ENCODE measurements at regions not wholly inside any gene's neighbourhood (a gene's known extent, or its start where the extent isn't known, plus 50 kb on each side); places are given as distances from the start of the nearest gene placed in this dataset.

DNA sequence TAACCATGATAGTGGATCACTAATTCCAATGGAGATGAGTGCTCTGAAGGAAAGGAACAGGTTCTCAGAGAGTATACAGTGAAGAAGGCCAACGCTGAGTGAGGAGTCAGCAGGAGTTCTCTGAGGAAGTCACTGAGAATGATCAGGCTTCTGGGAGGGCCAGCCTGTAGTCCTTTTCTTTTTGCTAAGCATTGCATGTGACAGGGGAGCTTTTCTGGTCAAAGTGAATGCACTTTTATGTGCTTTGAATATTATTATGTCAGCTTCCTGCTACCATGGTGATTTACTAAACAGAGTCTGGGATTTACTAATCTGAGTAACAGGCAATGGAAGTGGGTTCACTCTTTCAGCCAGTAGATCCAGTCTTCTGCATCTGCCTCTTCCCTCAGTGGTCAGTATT, 81.1 kb upstream of the SERP2 start (continued):
- TF ChIP-seq, protein P1, sequence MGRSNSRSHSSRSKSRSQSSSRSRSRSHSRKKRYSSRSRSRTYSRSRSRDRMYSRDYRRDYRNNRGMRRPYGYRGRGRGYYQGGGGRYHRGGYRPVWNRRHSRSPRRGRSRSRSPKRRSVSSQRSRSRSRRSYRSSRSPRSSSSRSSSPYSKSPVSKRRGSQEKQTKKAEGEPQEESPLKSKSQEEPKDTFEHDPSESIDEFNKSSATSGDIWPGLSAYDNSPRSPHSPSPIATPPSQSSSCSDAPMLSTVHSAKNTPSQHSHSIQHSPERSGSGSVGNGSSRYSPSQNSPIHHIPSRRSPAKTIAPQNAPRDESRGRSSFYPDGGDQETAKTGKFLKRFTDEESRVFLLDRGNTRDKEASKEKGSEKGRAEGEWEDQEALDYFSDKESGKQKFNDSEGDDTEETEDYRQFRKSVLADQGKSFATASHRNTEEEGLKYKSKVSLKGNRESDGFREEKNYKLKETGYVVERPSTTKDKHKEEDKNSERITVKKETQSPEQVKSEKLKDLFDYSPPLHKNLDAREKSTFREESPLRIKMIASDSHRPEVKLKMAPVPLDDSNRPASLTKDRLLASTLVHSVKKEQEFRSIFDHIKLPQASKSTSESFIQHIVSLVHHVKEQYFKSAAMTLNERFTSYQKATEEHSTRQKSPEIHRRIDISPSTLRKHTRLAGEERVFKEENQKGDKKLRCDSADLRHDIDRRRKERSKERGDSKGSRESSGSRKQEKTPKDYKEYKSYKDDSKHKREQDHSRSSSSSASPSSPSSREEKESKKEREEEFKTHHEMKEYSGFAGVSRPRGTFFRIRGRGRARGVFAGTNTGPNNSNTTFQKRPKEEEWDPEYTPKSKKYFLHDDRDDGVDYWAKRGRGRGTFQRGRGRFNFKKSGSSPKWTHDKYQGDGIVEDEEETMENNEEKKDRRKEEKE (IDR thresholded peaks at IDR 0.05): no peak
- TF ChIP-seq MYB (IDR thresholded peaks at IDR 0.05; ENCODE audit: borderline replicate concordance, low read depth, low read length): no peak
- no peak for TF ChIP-seq NFYA (IDR thresholded peaks at IDR 0.05; ENCODE audit: borderline replicate concordance, low read depth, low read length)
- no peak for TF ChIP-seq RELA (IDR thresholded peaks at IDR 0.05; ENCODE audit: borderline replicate concordance, partially characterized antibody)
- TF ChIP-seq HDGF (IDR thresholded peaks at IDR 0.05): no peak
- TF ChIP-seq, protein P2, sequence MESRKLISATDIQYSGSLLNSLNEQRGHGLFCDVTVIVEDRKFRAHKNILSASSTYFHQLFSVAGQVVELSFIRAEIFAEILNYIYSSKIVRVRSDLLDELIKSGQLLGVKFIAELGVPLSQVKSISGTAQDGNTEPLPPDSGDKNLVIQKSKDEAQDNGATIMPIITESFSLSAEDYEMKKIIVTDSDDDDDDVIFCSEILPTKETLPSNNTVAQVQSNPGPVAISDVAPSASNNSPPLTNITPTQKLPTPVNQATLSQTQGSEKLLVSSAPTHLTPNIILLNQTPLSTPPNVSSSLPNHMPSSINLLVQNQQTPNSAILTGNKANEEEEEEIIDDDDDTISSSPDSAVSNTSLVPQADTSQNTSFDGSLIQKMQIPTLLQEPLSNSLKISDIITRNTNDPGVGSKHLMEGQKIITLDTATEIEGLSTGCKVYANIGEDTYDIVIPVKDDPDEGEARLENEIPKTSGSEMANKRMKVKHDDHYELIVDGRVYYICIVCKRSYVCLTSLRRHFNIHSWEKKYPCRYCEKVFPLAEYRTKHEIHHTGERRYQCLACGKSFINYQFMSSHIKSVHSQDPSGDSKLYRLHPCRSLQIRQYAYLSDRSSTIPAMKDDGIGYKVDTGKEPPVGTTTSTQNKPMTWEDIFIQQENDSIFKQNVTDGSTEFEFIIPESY (IDR thresholded peaks at IDR 0.05): no peak
- TF ChIP-seq ZSCAN29 (IDR thresholded peaks at IDR 0.05): no peak

DNA sequence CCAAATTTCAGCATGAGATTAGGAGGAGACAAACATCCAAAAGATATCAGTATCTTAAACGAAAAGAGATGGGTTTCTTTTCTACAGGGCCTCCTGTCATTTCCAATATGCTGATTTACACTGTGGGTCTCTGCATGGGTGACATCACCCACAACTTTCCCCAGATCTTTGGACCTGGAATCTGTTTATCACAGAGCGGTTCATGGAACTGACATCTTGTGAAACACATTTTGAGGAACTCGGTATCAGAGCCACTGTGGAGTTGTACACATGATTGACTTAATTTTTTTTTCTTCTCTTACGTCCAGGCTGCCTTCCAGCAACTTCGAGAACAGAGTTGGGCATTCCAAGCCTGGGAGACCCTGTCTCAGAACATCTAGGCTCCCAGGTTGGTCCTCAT, 80.2 kb upstream of the SERP2 start:
- Histone ChIP-seq H3K27me3 (replicated peaks in 1 of 2; ENCODE audit: control insufficient read depth in 2 of 2, insufficient read depth in 2 of 2, low read length in 1 of 2) (peaks cover 0 to 1% of the 10 kb centered on the region in 2 experiments; a peak in 1 of 4 replicates), H3K36me3 (ENCODE audit: control insufficient read depth in 2 of 2, insufficient read depth in 2 of 2, low read length in 1 of 2) (no peaks in the 10 kb centered on the region), H3K27ac (ENCODE audit: control insufficient read depth, insufficient read depth) (no peak overlapping the region), H3K4me3 (no peak overlapping the region), H4K20me1 (ENCODE audit: control insufficient read depth, insufficient read depth) (no peaks in the 10 kb centered on the region), H3K79me2 (ENCODE audit: control insufficient read depth, insufficient read depth, low read length) (no peaks in the 10 kb centered on the region), H3K4me1 (ENCODE audit: control insufficient read depth, insufficient read depth, low read length) (no peaks in the 10 kb centered on the region), H3K9ac (ENCODE audit: control insufficient read depth, insufficient read depth, low read length) (no peak overlapping the region), H3K9me3 (replicated peaks; ENCODE audit: control insufficient read depth, insufficient read depth, low read length) (no peaks in the 10 kb centered on the region; the same call in 2 of the 3 replicates), H2AFZ (ENCODE audit: control insufficient read depth, low read depth, low read length) (no peak overlapping the region), H3K4me2 (ENCODE audit: control insufficient read depth, insufficient read depth) (no peak overlapping the region)
- BruUV-seq (replicated peaks): no TSS peak
- SMC1A ChIA-PET (ENCODE audit: uncharacterized antibody, unreplicated experiment): no interaction called here
- ATAC-seq (no peak), DNase-seq (ENCODE audit: low read depth, low spot score) (no peak), FAIRE-seq (no peak)
- no peak for TF ChIP-seq POU2F2 (IDR thresholded peaks at IDR 0.05; ENCODE audit: borderline replicate concordance, low read depth, low read length)
- POLR2A ChIA-PET: no interaction called here
- WGBS (ENCODE audit: insufficient coverage, insufficient replicate concordance, low lambda C conversion rate, missing lambda C conversion rate): 66% methylated on average over 5 of the region's 5 CpGs
- in situ Hi-C loops (cut with MboI) (no loop called here), intact Hi-C loops (cut with micrococcal nuclease; ENCODE audit: unreplicated experiment) (no loop called here)
- CTCF ChIA-PET: no interaction called here
- RAD21 ChIA-PET (ENCODE audit: unreplicated experiment): no interaction called here

Data from GM12878 (cell line).